ENCODE measurements at regions not wholly inside any gene's neighbourhood (a gene's known extent, or its start where the extent isn't known, plus 50 kb on each side); places are given as distances from the start of the nearest gene placed in this dataset.

GRCh38 chr18:67282796-67283195, 233.7 kb downstream of the DSEL start:
- DNase-seq = no peak

GRCh38 chr18:67281746-67282145, 234.8 kb downstream of the DSEL start:
- DNase-seq = no peak

GRCh38 chr18:67280486-67281242, 235.9 kb downstream of the DSEL start:
- DNase-seq = no peak

GRCh38 chr18:67279988-67280387, 236.5 kb downstream of the DSEL start:
- DNase-seq = no peak

- no peak for DNase-seq
Observed at GRCh38 chr18:67278984-67279383, 237.5 kb downstream of the DSEL start.

- no peak for DNase-seq
Observed at GRCh38 chr18:67276638-67277037, 239.9 kb downstream of the DSEL start.

GRCh38 chr18:67273288-67273687, 243.2 kb downstream of the DSEL start:
- no peak for DNase-seq

GRCh38 chr18:67269206-67269605, 247.3 kb downstream of the DSEL start:
- no peak for DNase-seq

- no peak for DNase-seq
Observed at GRCh38 chr18:67268530-67268929, 248.0 kb downstream of the DSEL start.

- no peak for DNase-seq
Observed at GRCh38 chr18:67266246-67267237, 250.0 kb downstream of the DSEL start.

- DNase-seq = no peak
Observed at GRCh38 chr18:67265464-67266245, 250.9 kb downstream of the DSEL start.

- no peak for DNase-seq
Observed at GRCh38 chr18:67261931-67262552, 254.5 kb downstream of the DSEL start.

- no peak for DNase-seq
Observed at GRCh38 chr18:67260841-67261240, 255.7 kb downstream of the DSEL start.

GRCh38 chr18:67250776-67251424, 265.6 kb downstream of the DSEL start:
- DNase-seq = no peak

GRCh38 chr18:67243799-67244587, 272.5 kb downstream of the DSEL start:
- DNase-seq = no peak

GRCh38 chr18:67242001-67242400, 274.5 kb downstream of the DSEL start:
- no peak for DNase-seq

GRCh38 chr18:67241299-67241698, 275.2 kb downstream of the DSEL start:
- DNase-seq = no peak

GRCh38 chr18:67239826-67240225, 276.7 kb downstream of the DSEL start:
- DNase-seq = peak; percentile 9

- no peak for DNase-seq
Observed at GRCh38 chr18:67232991-67233390, 283.5 kb downstream of the DSEL start.

GRCh38 chr18:67232406-67232805, 284.1 kb downstream of the DSEL start:
- DNase-seq = no peak

GRCh38 chr18:67222887-67223286, 293.6 kb downstream of the DSEL start:
- DNase-seq = no peak
